Keratinocyte (primary cell): ENCODE measurements at regions not wholly inside any gene's neighbourhood (a gene's known extent, or its start where the extent isn't known, plus 50 kb on each side); places are given as distances from the start of the nearest gene placed in this dataset.
"Not testable (repeated sequence)": the region's sequence is repeated elsewhere in the genome, so short reads cannot be mapped to it uniquely, and the experiment has no call there.

Source experiments
- DNase-seq: peaks from one replicate; pipeline ENCODE4 v3.0.0-alpha.2; 2011; ENCODE audit warnings: low read depth, missing footprints, low spot score
- FAIRE-seq: peaks from 2 replicates; lab custom pipeline; 2011; peaks lifted over from hg19 to GRCh38; lab: Jason Lieb, UNC
- H2AFZ ChIP-seq: 2 replicates; pipeline ENCODE4 v1.6.0; 2012; ENCODE audit warnings: low read length, control low read depth, inconsistent platforms; ENCODE audit not compliant: control insufficient read depth
- H3K27ac ChIP-seq: 2 replicates; pipeline ENCODE4 v1.5.1; 2011; ENCODE audit warnings: low read length; ENCODE audit not compliant: control insufficient read depth, insufficient read depth
- H3K27me3 ChIP-seq: 3 replicates; pipeline ENCODE4 v1.6.0; 2011; ENCODE audit warnings: low read length; ENCODE audit not compliant: control insufficient read depth, insufficient read depth; ENCODE audit errors: extremely low read depth
- H3K36me3 ChIP-seq, 2 experiments: 2 replicates in 1 of 2; 3 replicates in 1 of 2; pipeline ENCODE4 v1.5.1; 2011; ENCODE audit warnings: low read length in 2 of 2, mild to moderate bottlenecking in 1 of 2; ENCODE audit not compliant: control insufficient read depth in 2 of 2, insufficient read depth in 2 of 2; ENCODE audit errors: extremely low read depth in 1 of 2
- H3K4me1 ChIP-seq: 3 replicates; pipeline ENCODE4 v1.5.1; 2011; ENCODE audit warnings: low read length; ENCODE audit not compliant: control insufficient read depth, insufficient read depth; ENCODE audit errors: extremely low read depth
- H3K4me2 ChIP-seq: 3 replicates; pipeline ENCODE4 v1.6.0; 2011; ENCODE audit warnings: low read depth, low read length; ENCODE audit not compliant: control insufficient read depth, insufficient read depth; ENCODE audit errors: extremely low read depth
- H3K4me3 ChIP-seq, 3 experiments: fragments of 200-600 bp in 1 of 3; sonication (generic) in 1 of 3; 2 replicates in 2 of 3; 3 replicates in 1 of 3; pipeline ENCODE4 v1.5.1; 2011 to 2016; ENCODE audit warnings: low read length in 3 of 3, mild to moderate bottlenecking in 3 of 3, control low read depth in 2 of 3, inconsistent platforms in 1 of 3, low read depth in 1 of 3, mixed read lengths in 1 of 3, mixed run types in 1 of 3, moderate library complexity in 1 of 3; ENCODE audit not compliant: control insufficient read depth in 2 of 3, insufficient read depth in 2 of 3; ENCODE audit errors: extremely low read depth in 1 of 3
- H3K79me2 ChIP-seq: 2 replicates; pipeline ENCODE4 v1.6.0; 2012; ENCODE audit warnings: low read length; ENCODE audit not compliant: control insufficient read depth, insufficient read depth
- H3K9ac ChIP-seq: 3 replicates; pipeline ENCODE4 v1.6.0; 2011; ENCODE audit warnings: low read length; ENCODE audit not compliant: control insufficient read depth, insufficient read depth; ENCODE audit errors: extremely low read depth
- H3K9me1 ChIP-seq: 3 replicates; pipeline ENCODE4 v1.6.0; 2011; ENCODE audit warnings: low read length; ENCODE audit not compliant: control insufficient read depth, insufficient read depth; ENCODE audit errors: extremely low read depth
- H3K9me3 ChIP-seq: 2 replicates; pipeline ENCODE4 v1.5.1; 2012; ENCODE audit warnings: low read depth, low read length; ENCODE audit not compliant: control insufficient read depth
- H4K20me1 ChIP-seq: 3 replicates; pipeline ENCODE4 v1.6.0; 2011; ENCODE audit warnings: low read length; ENCODE audit not compliant: control insufficient read depth, insufficient read depth; ENCODE audit errors: extremely low read depth
- CTCF ChIP-seq, 3 experiments: IDR thresholded peaks in 1 of 3; conservative IDR thresholded peaks in 1 of 3; optimal IDR thresholded peaks in 1 of 3; 2 replicates in 2 of 3; 3 replicates in 1 of 3; pipeline versions ENCODE3 to v1.5.1; 2011; ENCODE audit warnings: low read length in 3 of 3, mild to moderate bottlenecking in 3 of 3, moderate library complexity in 2 of 3, control low read depth in 1 of 3, inconsistent platforms in 1 of 3; ENCODE audit not compliant: insufficient read depth in 2 of 3; ENCODE audit errors: extremely low read depth in 1 of 3
- EZH2 ChIP-seq: IDR thresholded peaks from one replicate; pipeline ENCODE4 v1.6.1; 2012; ENCODE audit warnings: inconsistent platforms, mild to moderate bottlenecking, low read length, moderate library complexity
- dilution Hi-C: fragments of 300-500 bp; cut with MboI; formaldehyde crosslinking; loops from one replicate; pipeline ENCODE4 v1.7.0; 2020; ENCODE audit warnings: low sequenced_read_pairs; ENCODE audit not compliant: extremely low pct_ligation_motif_present

- no peak for DNase-seq
- TF ChIP-seq CTCF (optimal IDR thresholded peaks at IDR 0.05 in 1 of 3, IDR thresholded peaks at IDR 0.05 in 1 of 3, conservative IDR thresholded peaks at IDR 0.05 in 1 of 3; ENCODE audit: extremely low read depth in 1 of 3, insufficient read depth in 2 of 3, low read length in 3 of 3), result no peak
- TF ChIP-seq EZH2, result no peak
- no peaks in the 10 kb centered on the region for H3K36me3 ChIP-seq
- no peak overlapping the region for H3K4me2 ChIP-seq
- H3K9me1 ChIP-seq, result no peaks in the 10 kb centered on the region
- no peaks in the 10 kb centered on the region for H3K79me2 ChIP-seq
- H3K27ac ChIP-seq, result no peak overlapping the region
- H3K4me1 ChIP-seq, result peaks cover 10% of the 10 kb centered on the region
- no peaks in the 10 kb centered on the region for H3K27me3 ChIP-seq
- H4K20me1 ChIP-seq, result no peaks in the 10 kb centered on the region
- dilution Hi-C loops, result no loop called here
- FAIRE-seq, result no peak
- no peak overlapping the region for H3K9ac ChIP-seq
- H2AFZ ChIP-seq, result no peak overlapping the region
- H3K9me3 ChIP-seq, result no peaks in the 10 kb centered on the region
- no peak overlapping the region for H3K4me3 ChIP-seq
These were observed 124.0 kb upstream of the TAF11L2 start for GRCh38 chr5:17373814-17374556.

GRCh38 chr5:17374973-17375742, 122.9 kb upstream of the TAF11L2 start:
- Histone ChIP-seq H3K27me3 (no peaks in the 10 kb centered on the region), H3K9me3 (no peaks in the 10 kb centered on the region), H3K27ac (no peak overlapping the region), H2AFZ (no peak overlapping the region), H3K4me2 (no peak overlapping the region), H3K9ac (no peak overlapping the region), H3K4me3 (no peak overlapping the region), H3K4me1 (peaks cover 9% of the 10 kb centered on the region), H3K36me3 (no peaks in the 10 kb centered on the region), H3K9me1 (no peaks in the 10 kb centered on the region), H3K79me2 (no peaks in the 10 kb centered on the region), H4K20me1 (no peaks in the 10 kb centered on the region)
- no peak for TF ChIP-seq CTCF (optimal IDR thresholded peaks at IDR 0.05 in 1 of 3, IDR thresholded peaks at IDR 0.05 in 1 of 3, conservative IDR thresholded peaks at IDR 0.05 in 1 of 3; ENCODE audit: extremely low read depth in 1 of 3, insufficient read depth in 2 of 3, low read length in 3 of 3)
- no peak for TF ChIP-seq EZH2
- FAIRE-seq (no peak), DNase-seq (no peak)
- dilution Hi-C loops, result no loop called here

GRCh38 chr5:17375886-17376285, 122.1 kb upstream of the TAF11L2 start:
- H2AFZ ChIP-seq, H3K4me1 ChIP-seq, H3K79me2 ChIP-seq, H3K4me3 ChIP-seq, H3K27me3 ChIP-seq, H3K36me3 ChIP-seq, H3K9ac ChIP-seq, FAIRE-seq, dilution Hi-C loops, H3K9me1 ChIP-seq, H3K4me2 ChIP-seq, DNase-seq, H3K27ac ChIP-seq, H4K20me1 ChIP-seq, H3K9me3 ChIP-seq: not testable (repeated sequence)
